SU-DHL-6 (cell line): ENCODE measurements at regions not wholly inside any gene's neighbourhood (a gene's known extent, or its start where the extent isn't known, plus 50 kb on each side); places are given as distances from the start of the nearest gene placed in this dataset.

Experiments
- EZH2phosphoT487 ChIP-seq: fragments of 200-600 bp; sonication (generic), shearing (Covaris generic); conservative IDR thresholded peaks from 2 replicates; pipeline ENCODE4 v1.6.1; 2018; ENCODE audit warnings: mild to moderate bottlenecking, antibody characterized with exemption, low read length, moderate library complexity, mixed read lengths
- TF ChIP-seq, protein P1 (sequence below): fragments of 200-600 bp; sonication (generic); IDR thresholded peaks from one replicate; pipeline ENCODE4 v1.5.1; 2017; ENCODE audit warnings: antibody characterized with exemption, mild to moderate bottlenecking, low read length, moderate library complexity; ENCODE audit not compliant: insufficient read depth, poor library complexity, severe bottlenecking

DNA sequence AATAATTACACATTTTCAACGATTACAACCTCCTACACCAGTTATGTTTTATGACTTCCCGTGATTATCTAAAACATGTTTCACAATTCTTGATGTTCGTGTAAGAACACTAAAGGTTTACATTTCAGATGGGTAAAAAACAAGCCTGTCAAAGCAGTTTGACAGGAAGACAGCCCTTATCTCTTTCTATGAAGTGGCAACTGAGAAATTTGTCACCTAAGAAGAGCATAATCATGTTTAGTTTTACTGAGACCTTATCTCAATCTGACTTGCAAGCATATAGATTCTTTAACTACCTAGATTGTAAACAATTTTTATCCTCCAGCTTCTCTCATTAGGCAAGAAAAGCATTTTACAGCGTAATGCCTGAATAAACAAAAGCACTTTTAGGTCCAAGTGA, 218.4 kb upstream of the ZBED5 start:
- TF ChIP-seq, protein P1, sequence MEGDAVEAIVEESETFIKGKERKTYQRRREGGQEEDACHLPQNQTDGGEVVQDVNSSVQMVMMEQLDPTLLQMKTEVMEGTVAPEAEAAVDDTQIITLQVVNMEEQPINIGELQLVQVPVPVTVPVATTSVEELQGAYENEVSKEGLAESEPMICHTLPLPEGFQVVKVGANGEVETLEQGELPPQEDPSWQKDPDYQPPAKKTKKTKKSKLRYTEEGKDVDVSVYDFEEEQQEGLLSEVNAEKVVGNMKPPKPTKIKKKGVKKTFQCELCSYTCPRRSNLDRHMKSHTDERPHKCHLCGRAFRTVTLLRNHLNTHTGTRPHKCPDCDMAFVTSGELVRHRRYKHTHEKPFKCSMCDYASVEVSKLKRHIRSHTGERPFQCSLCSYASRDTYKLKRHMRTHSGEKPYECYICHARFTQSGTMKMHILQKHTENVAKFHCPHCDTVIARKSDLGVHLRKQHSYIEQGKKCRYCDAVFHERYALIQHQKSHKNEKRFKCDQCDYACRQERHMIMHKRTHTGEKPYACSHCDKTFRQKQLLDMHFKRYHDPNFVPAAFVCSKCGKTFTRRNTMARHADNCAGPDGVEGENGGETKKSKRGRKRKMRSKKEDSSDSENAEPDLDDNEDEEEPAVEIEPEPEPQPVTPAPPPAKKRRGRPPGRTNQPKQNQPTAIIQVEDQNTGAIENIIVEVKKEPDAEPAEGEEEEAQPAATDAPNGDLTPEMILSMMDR, result no peak
- no peak for TF ChIP-seq EZH2phosphoT487
